ENCODE measurements at regions not wholly inside any gene's neighbourhood (a gene's known extent, or its start where the extent isn't known, plus 50 kb on each side); places are given as distances from the start of the nearest gene placed in this dataset.

- no peak for TF ChIP-seq CTCF (IDR thresholded peaks at IDR 0.05)
- TF ChIP-seq POLR2A (IDR thresholded peaks at IDR 0.05), result no peak
Observed at GRCh38 chr17:53490447-53490968, 332.2 kb upstream of the KIF2B start.

Measured in vagina (tissue), 2 donors.